NCI-H2081 treated with DMSO at 0.1 percent for 48 hours (cell line): ENCODE measurements at regions not wholly inside any gene's neighbourhood (a gene's known extent, or its start where the extent isn't known, plus 50 kb on each side); places are given as distances from the start of the nearest gene placed in this dataset.

Experiments
- DNase-seq: peaks from one replicate; lab custom pipeline; 2025; lab: John Stamatoyannopoulos, UW

GRCh38 chr1:55713516-55713915 is 498.4 kb upstream of the USP24 start:
- no peak for DNase-seq

- DNase-seq: no peak
Observed at GRCh38 chr1:55712148-55712547, 497.0 kb upstream of the USP24 start.

GRCh38 chr1:55708781-55709180 is 493.6 kb upstream of the USP24 start:
- DNase-seq: no peak

GRCh38 chr1:55707846-55708245 is 492.7 kb upstream of the USP24 start:
- no peak for DNase-seq

- DNase-seq: no peak
Observed at GRCh38 chr1:55707196-55707595, 492.0 kb upstream of the USP24 start.

GRCh38 chr1:55706397-55706796 is 491.2 kb upstream of the USP24 start:
- no peak for DNase-seq

- DNase-seq: no peak
Observed at GRCh38 chr1:55703726-55704363, 488.7 kb upstream of the USP24 start.

GRCh38 chr1:55702064-55702463 is 486.9 kb upstream of the USP24 start:
- no peak for DNase-seq

GRCh38 chr1:55700359-55701130 is 485.4 kb upstream of the USP24 start:
- DNase-seq: no peak

GRCh38 chr1:55699228-55699627 is 484.1 kb upstream of the USP24 start:
- no peak for DNase-seq

GRCh38 chr1:55697997-55698535 is 482.9 kb upstream of the USP24 start:
- no peak for DNase-seq

GRCh38 chr1:55696891-55697290 is 481.7 kb upstream of the USP24 start:
- DNase-seq: no peak

GRCh38 chr1:55696181-55696754 is 481.1 kb upstream of the USP24 start:
- DNase-seq: no peak

- DNase-seq: no peak
Observed at GRCh38 chr1:55695552-55695951, 480.4 kb upstream of the USP24 start.

- DNase-seq: no peak
Observed at GRCh38 chr1:55695151-55695550, 480.0 kb upstream of the USP24 start.

- no peak for DNase-seq
Observed at GRCh38 chr1:55694310-55694801, 479.2 kb upstream of the USP24 start.

- no peak for DNase-seq
Observed at GRCh38 chr1:55692726-55693125, 477.6 kb upstream of the USP24 start.

GRCh38 chr1:55690366-55690765 is 475.2 kb upstream of the USP24 start:
- no peak for DNase-seq

GRCh38 chr1:55689800-55690199 is 474.6 kb upstream of the USP24 start:
- DNase-seq: no peak

- no peak for DNase-seq
Observed at GRCh38 chr1:55685560-55685959, 470.4 kb upstream of the USP24 start.

- no peak for DNase-seq
Observed at GRCh38 chr1:55684131-55684650, 469.0 kb upstream of the USP24 start.

- DNase-seq: no peak
Observed at GRCh38 chr1:55682198-55682597, 467.0 kb upstream of the USP24 start.

GRCh38 chr1:55679971-55680370 is 464.8 kb upstream of the USP24 start:
- DNase-seq: no peak
